ENCODE measurements at regions not wholly inside any gene's neighbourhood (a gene's known extent, or its start where the extent isn't known, plus 50 kb on each side); places are given as distances from the start of the nearest gene placed in this dataset. TPM values are rescaled to one million over a fixed set of nuclear protein-coding genes. Genes with fewer than 3 reads are reported as not detected.

- H3K27ac ChIP-seq (ENCODE audit: low read depth, low read length): no peak overlapping the region
- H3K4me3 ChIP-seq (ENCODE audit: insufficient read depth, low read length): no peak overlapping the region
- TF ChIP-seq CTCF (IDR thresholded peaks at IDR 0.05; ENCODE audit: extremely low read depth, low read depth, low read length): no peak
- H3K4me1 ChIP-seq (ENCODE audit: insufficient read depth, low read length): no peaks in the 10 kb centered on the region
- no peaks in the 10 kb centered on the region for H4K20me1 ChIP-seq (ENCODE audit: insufficient read depth, low read length)
- H3K79me2 ChIP-seq (ENCODE audit: insufficient read depth, low read length): no peaks in the 10 kb centered on the region
- DNase-seq (ENCODE audit: insufficient read length, low spot score, missing footprints): no peak
- no peaks in the 10 kb centered on the region for H3K9me3 ChIP-seq (ENCODE audit: low read depth, low read length)
- H2AFZ ChIP-seq (ENCODE audit: low read length): no peak overlapping the region
- no peak overlapping the region for H3K4me2 ChIP-seq (ENCODE audit: insufficient read depth, low read length)
- no peaks in the 10 kb centered on the region for H3K27me3 ChIP-seq (ENCODE audit: insufficient read depth, low read length)
- H3K36me3 ChIP-seq (ENCODE audit: insufficient read depth, low read length): no peaks in the 10 kb centered on the region
These were observed 1002.9 kb downstream of the AGBL1 start for GRCh38 chr15:87082581-87082980.

DNA sequence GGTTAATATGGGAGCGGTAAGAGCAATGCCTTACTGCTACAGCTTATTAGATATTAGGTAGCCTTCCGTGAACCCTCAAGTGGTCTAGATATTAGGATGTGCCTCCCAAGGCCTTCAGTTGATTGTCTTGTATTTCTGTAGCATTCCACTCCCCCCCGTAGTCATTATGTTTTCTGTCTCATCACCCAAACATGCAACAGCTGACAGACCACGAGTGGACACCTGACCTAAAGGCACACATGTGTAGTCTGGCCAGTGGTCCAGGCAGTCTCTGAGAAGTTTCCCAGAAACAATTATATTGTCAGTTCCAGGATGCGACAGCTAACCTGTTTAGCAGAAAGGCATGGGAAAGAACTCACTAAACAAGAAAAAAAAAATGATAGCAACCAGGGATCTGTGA is 1000.9 kb downstream of the AGBL1 start:
- Histone ChIP-seq H3K4me1 (ENCODE audit: insufficient read depth, low read length) (no peaks in the 10 kb centered on the region), H3K79me2 (ENCODE audit: insufficient read depth, low read length) (no peaks in the 10 kb centered on the region), H2AFZ (ENCODE audit: low read length) (no peak overlapping the region), H3K27ac (ENCODE audit: low read depth, low read length) (no peak overlapping the region), H3K4me2 (ENCODE audit: insufficient read depth, low read length) (no peak overlapping the region), H4K20me1 (ENCODE audit: insufficient read depth, low read length) (no peaks in the 10 kb centered on the region), H3K27me3 (ENCODE audit: insufficient read depth, low read length) (no peaks in the 10 kb centered on the region), H3K9me3 (ENCODE audit: low read depth, low read length) (no peaks in the 10 kb centered on the region), H3K36me3 (ENCODE audit: insufficient read depth, low read length) (no peaks in the 10 kb centered on the region), H3K4me3 (ENCODE audit: insufficient read depth, low read length) (no peak overlapping the region)
- TF ChIP-seq CTCF (IDR thresholded peaks at IDR 0.05; ENCODE audit: extremely low read depth, low read depth, low read length): no peak
- DNase-seq (ENCODE audit: insufficient read length, low spot score, missing footprints): peak; percentile 6

Small RNA genes in the stretch of these regions (small RNA-seq; reads per million reads assigned to genes)
- gene RNU6-185P: not detected

Data from osteoblast (primary cell).